SK-N-SH (cell line): ENCODE measurements at regions not wholly inside any gene's neighbourhood (a gene's known extent, or its start where the extent isn't known, plus 50 kb on each side); places are given as distances from the start of the nearest gene placed in this dataset.

Experiments used
- CTCF ChIA-PET: fragments of 300-600, 350-600 bp; formaldehyde crosslinking; extraction: SDS; loops from one replicate; lab custom pipeline; 2021; lab: Yijun Ruan, JAX
- POLR2A ChIA-PET: fragments of 350-600 bp; sonication (Branson Sonifier 250); formaldehyde crosslinking; extraction: SDS; loops from one replicate; lab custom pipeline; 2020; ENCODE audit warnings: antibody characterized with exemption, inconsistent platforms; lab: Yijun Ruan, JAX
- DNase-seq: peaks from one replicate; pipeline ENCODE4 v3.0.0; 2012
- H2AFZ ChIP-seq: fragments of 200-600 bp; sonication (generic); 2 replicates; pipeline ENCODE4 v1.8.1; 2016; ENCODE audit warnings: antibody characterized with exemption, mild to moderate bottlenecking, low read depth
- H3F3A ChIP-seq: fragments of 200-600 bp; sonication (generic); replicated peaks from 2 replicates; pipeline ENCODE3; 2016; ENCODE audit warnings: antibody characterized with exemption, mild to moderate bottlenecking; ENCODE audit not compliant: insufficient read depth
- H3K27ac ChIP-seq, 2 experiments: fragments of 200-500 bp in 1 of 2; fragments of 200-600 bp in 1 of 2; sonication (Bioruptor generic) in 1 of 2; sonication (generic), shearing (Covaris generic) in 1 of 2; 2 replicates each; pipeline versions ENCODE4 v1.5.1 to v1.6.1; 2014 to 2016; ENCODE audit warnings: low read depth in 2 of 2, inconsistent platforms in 1 of 2, low read length in 1 of 2, mild to moderate bottlenecking in 1 of 2, mixed read lengths in 1 of 2
- H3K27me3 ChIP-seq: fragments of 200-600 bp; sonication (generic), shearing (Covaris generic); 2 replicates; pipeline ENCODE4 v1.6.1; 2016; ENCODE audit warnings: mixed run types; ENCODE audit not compliant: insufficient read depth
- H3K36me3 ChIP-seq, 2 experiments: fragments of 200-500 bp in 1 of 2; fragments of 200-600 bp in 1 of 2; sonication (Bioruptor generic) in 1 of 2; sonication (generic) in 1 of 2; replicated peaks in 1 of 2; 2 replicates each; pipeline versions ENCODE3 to v1.5.1; 2014 to 2016; ENCODE audit warnings: low read length in 1 of 2, mild to moderate bottlenecking in 1 of 2; ENCODE audit not compliant: insufficient read depth in 2 of 2, control insufficient read depth in 1 of 2
- H3K4me1 ChIP-seq, 2 experiments: fragments of 200-500 bp in 1 of 2; fragments of 200-600 bp in 1 of 2; sonication (Bioruptor generic) in 1 of 2; sonication (generic), shearing (Covaris generic) in 1 of 2; 2 replicates each; pipeline versions ENCODE4 v1.5.1 to v1.6.1; 2014 to 2016; ENCODE audit warnings: low read depth in 1 of 2, low read length in 1 of 2, mixed run types in 1 of 2; ENCODE audit not compliant: insufficient read depth in 2 of 2, control insufficient read depth in 1 of 2
- H3K4me2 ChIP-seq: fragments of 200-600 bp; sonication (generic), shearing (Covaris generic); 2 replicates; pipeline ENCODE4 v1.6.1; 2017; ENCODE audit warnings: mixed run types
- H3K4me3 ChIP-seq, 2 experiments: fragments of 200-500 bp in 1 of 2; fragments of 200-600 bp in 1 of 2; sonication (Bioruptor generic) in 1 of 2; sonication (generic), shearing (Covaris generic) in 1 of 2; 2 replicates each; pipeline versions ENCODE4 v1.5.1 to v1.8.1; 2014 to 2016; ENCODE audit warnings: low read depth in 2 of 2, inconsistent platforms in 1 of 2, low read length in 1 of 2, mild to moderate bottlenecking in 1 of 2, mixed read lengths in 1 of 2, moderate library complexity in 1 of 2
- H3K79me2 ChIP-seq: fragments of 200-600 bp; sonication (generic); 2 replicates; pipeline ENCODE4 v1.8.1; 2017; ENCODE audit warnings: mild to moderate bottlenecking; ENCODE audit not compliant: insufficient read depth
- H3K9ac ChIP-seq: fragments of 200-600 bp; sonication (generic); 2 replicates; pipeline ENCODE4 v1.6.1; 2017; ENCODE audit warnings: mixed run types
- H3K9me2 ChIP-seq: fragments of 200-600 bp; sonication (generic); 2 replicates; pipeline ENCODE4 v1.6.1; 2017; ENCODE audit warnings: mixed run types
- H3K9me3 ChIP-seq: fragments of 200-600 bp; sonication (generic); 2 replicates; pipeline ENCODE4 v1.6.1; 2017; ENCODE audit warnings: mixed run types, mild to moderate bottlenecking, moderate library complexity
- H4K20me1 ChIP-seq: fragments of 200-600 bp; sonication (generic); 2 replicates; pipeline ENCODE4 v1.6.1; 2017; ENCODE audit warnings: mild to moderate bottlenecking, mixed run types; ENCODE audit not compliant: insufficient read depth
- ELF1 ChIP-seq: IDR thresholded peaks from 2 replicates; pipeline ENCODE4 v1.4.0; 2012
- FOSL2 ChIP-seq: IDR thresholded peaks from 2 replicates; pipeline ENCODE4 v1.4.0; 2012; ENCODE audit warnings: low read depth, mild to moderate bottlenecking, moderate library complexity, borderline replicate concordance
- GABPA ChIP-seq: IDR thresholded peaks from 2 replicates; pipeline ENCODE4 v1.4.0; 2012; ENCODE audit warnings: low read depth, mild to moderate bottlenecking
- MEF2A ChIP-seq: IDR thresholded peaks from 2 replicates; pipeline ENCODE4 v1.4.0; 2012; ENCODE audit warnings: low read depth, borderline replicate concordance
- MXI1 ChIP-seq: IDR thresholded peaks from 2 replicates; pipeline ENCODE4 v1.6.1; 2012; ENCODE audit warnings: mild to moderate bottlenecking, low read depth, low read length, improper control_type of control experiment
- RAD21 ChIP-seq: IDR thresholded peaks from 2 replicates; pipeline ENCODE4 v1.6.1; 2012; ENCODE audit warnings: mild to moderate bottlenecking, low read length
- SIN3A ChIP-seq: IDR thresholded peaks from 2 replicates; pipeline ENCODE4 v1.6.1; 2012; ENCODE audit warnings: low read depth, mild to moderate bottlenecking, low read length, moderate library complexity, borderline replicate concordance
- TAF1 ChIP-seq: IDR thresholded peaks from 2 replicates; pipeline ENCODE4 v1.6.1; 2012; ENCODE audit warnings: low read depth, mild to moderate bottlenecking, low read length, moderate library complexity, borderline replicate concordance
- TCF12 ChIP-seq: IDR thresholded peaks from 2 replicates; pipeline ENCODE4 v1.4.0; 2012
- WGBS: methylation state at CpG from one replicate; pipeline ENCODE4 v1.1.6; 2017; ENCODE audit warnings: low lambda C conversion rate; 5-methylcytosine and 5-hydroxymethylcytosine counted together
- TF ChIP-seq, protein P1 (sequence below): fragments of 150-350 bp; IDR thresholded peaks from 2 replicates; pipeline ENCODE4 v1.6.1; 2017; ENCODE audit warnings: antibody characterized with exemption, low read length, low read depth, borderline replicate concordance
- TF ChIP-seq, protein P2 (sequence below): IDR thresholded peaks from 2 replicates; pipeline ENCODE4 v1.4.0; 2012; ENCODE audit warnings: low read depth
- TF ChIP-seq, protein P3 (sequence below): IDR thresholded peaks from 2 replicates; pipeline ENCODE4 v1.6.1; 2012; ENCODE audit warnings: mild to moderate bottlenecking, low read depth, low read length, moderate library complexity

DNA sequence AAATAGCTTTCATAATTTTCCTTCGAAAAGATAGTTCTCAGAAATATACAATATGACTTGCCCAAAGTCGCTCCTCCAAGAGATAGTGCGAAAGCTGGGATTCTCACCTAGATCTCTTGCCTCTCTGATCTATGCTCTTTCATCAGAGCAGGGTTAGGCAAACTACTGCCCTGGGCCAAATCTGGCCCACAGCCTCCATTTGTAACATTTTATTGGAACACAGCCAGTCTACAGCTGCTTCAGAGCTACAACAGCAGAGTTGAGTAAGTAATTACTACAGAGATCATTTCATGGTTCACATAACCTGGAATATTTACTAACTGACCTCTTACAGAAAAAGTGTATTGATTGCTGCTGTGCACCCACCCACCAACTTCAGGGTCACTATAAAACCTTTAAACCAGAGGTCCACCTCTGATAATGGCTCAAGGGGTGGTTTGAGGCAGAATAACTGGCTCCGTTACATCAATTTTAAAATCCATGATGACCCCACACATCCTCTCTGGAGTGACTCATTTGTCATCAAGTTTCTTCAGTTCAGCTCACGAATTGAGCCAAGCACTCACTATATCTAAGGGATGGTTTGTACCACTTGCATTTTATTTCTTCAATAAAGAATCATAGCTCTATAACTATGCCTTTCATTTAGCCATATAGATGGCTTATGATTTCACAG is 1019.0 kb downstream of the XPNPEP1 start (continued):
- no peak for TF ChIP-seq TCF12
- TF ChIP-seq MEF2A = no peak

DNA sequence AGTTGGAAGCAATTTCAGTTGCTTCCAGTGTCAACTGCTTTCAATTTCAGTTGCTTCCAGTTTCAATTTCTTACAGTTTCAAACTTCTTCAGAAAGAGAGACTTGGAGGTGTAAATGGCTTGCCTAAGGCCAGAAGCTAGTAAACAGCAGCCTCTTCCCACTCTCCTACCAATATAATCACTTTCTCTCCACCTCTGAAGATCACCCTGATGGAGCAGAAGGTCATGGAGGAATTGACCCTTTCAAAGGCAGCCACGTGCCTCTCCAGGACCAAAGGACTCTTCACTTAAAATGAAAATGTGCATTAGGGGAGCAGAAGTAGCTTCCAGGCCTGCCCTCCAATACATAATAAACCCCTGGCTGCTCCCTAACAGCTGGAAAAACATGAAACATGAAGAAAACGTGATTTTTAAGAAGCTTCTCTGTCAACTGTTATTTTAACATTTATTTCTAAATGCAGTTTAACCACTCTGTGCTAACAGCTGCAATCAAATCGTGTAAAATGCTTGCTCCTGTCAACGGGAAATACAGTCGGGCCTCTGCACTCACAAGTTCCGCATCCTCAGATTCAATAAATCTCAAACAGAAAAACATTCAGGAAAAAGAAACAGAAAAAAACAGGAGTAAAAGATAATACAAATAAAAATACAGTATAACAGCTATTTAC is 1020.6 kb downstream of the XPNPEP1 start:
- no peaks in the 10 kb centered on the region for H3F3A ChIP-seq
- ChIA-PET POLR2A (no interaction called here), CTCF (interaction anchor here (1.8 kb wide), 1 partner anchor 8 kb away, joined by 7 read pairs; no protein-coding TSS in a partner anchor)
- H3K36me3 ChIP-seq = no peaks in the 10 kb centered on the region
- H3K27ac ChIP-seq = no peak overlapping the region
- no peaks in the 10 kb centered on the region for H3K9me2 ChIP-seq
- H3K27me3 ChIP-seq = no peaks in the 10 kb centered on the region
- 69% methylated on average over 6 of the region's 6 CpGs for WGBS
- H3K4me3 ChIP-seq = no peak overlapping the region
- peak overlapping the region; percentile 38; the same call in 1 of the 2 replicates for H2AFZ ChIP-seq
- TF ChIP-seq ELF1 (no peak), SIN3A (no peak), GABPA (no peak), TAF1 (no peak), RAD21 (no peak), TCF12 (no peak), FOSL2 (no peak), MXI1 (no peak)
- TF ChIP-seq, protein P1, sequence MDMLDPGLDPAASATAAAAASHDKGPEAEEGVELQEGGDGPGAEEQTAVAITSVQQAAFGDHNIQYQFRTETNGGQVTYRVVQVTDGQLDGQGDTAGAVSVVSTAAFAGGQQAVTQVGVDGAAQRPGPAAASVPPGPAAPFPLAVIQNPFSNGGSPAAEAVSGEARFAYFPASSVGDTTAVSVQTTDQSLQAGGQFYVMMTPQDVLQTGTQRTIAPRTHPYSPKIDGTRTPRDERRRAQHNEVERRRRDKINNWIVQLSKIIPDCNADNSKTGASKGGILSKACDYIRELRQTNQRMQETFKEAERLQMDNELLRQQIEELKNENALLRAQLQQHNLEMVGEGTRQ = no peak
- TF ChIP-seq, protein P2, sequence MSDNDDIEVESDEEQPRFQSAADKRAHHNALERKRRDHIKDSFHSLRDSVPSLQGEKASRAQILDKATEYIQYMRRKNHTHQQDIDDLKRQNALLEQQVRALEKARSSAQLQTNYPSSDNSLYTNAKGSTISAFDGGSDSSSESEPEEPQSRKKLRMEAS = no peak
- TF ChIP-seq, protein P3, sequence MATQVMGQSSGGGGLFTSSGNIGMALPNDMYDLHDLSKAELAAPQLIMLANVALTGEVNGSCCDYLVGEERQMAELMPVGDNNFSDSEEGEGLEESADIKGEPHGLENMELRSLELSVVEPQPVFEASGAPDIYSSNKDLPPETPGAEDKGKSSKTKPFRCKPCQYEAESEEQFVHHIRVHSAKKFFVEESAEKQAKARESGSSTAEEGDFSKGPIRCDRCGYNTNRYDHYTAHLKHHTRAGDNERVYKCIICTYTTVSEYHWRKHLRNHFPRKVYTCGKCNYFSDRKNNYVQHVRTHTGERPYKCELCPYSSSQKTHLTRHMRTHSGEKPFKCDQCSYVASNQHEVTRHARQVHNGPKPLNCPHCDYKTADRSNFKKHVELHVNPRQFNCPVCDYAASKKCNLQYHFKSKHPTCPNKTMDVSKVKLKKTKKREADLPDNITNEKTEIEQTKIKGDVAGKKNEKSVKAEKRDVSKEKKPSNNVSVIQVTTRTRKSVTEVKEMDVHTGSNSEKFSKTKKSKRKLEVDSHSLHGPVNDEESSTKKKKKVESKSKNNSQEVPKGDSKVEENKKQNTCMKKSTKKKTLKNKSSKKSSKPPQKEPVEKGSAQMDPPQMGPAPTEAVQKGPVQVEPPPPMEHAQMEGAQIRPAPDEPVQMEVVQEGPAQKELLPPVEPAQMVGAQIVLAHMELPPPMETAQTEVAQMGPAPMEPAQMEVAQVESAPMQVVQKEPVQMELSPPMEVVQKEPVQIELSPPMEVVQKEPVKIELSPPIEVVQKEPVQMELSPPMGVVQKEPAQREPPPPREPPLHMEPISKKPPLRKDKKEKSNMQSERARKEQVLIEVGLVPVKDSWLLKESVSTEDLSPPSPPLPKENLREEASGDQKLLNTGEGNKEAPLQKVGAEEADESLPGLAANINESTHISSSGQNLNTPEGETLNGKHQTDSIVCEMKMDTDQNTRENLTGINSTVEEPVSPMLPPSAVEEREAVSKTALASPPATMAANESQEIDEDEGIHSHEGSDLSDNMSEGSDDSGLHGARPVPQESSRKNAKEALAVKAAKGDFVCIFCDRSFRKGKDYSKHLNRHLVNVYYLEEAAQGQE = no peak
- H4K20me1 ChIP-seq = no peaks in the 10 kb centered on the region
- no peaks in the 10 kb centered on the region for H3K9me3 ChIP-seq
- no peaks in the 10 kb centered on the region for H3K79me2 ChIP-seq
- H3K4me2 ChIP-seq = peak overlapping the region; percentile 34; the same call in 1 of the 2 replicates
- no peak for DNase-seq
- no peak overlapping the region for H3K9ac ChIP-seq
- peaks cover 11 to 16% of the 10 kb centered on the region in 2 experiments for H3K4me1 ChIP-seq
